ENCODE measurements at regions not wholly inside any gene's neighbourhood (a gene's known extent, or its start where the extent isn't known, plus 50 kb on each side); places are given as distances from the start of the nearest gene placed in this dataset.

- TF ChIP-seq ZNF462 (CRISPR knock-in tag; IDR thresholded peaks at IDR 0.05) (no peak), EZH2phosphoT487 (IDR thresholded peaks at IDR 0.05; ENCODE audit: unreplicated experiment) (no peak), NANOG (IDR thresholded peaks at IDR 0.05; ENCODE audit: borderline replicate concordance) (no peak)
Measured at GRCh38 chr2:186984966-186985365, 136.0 kb upstream of the ZSWIM2 start (continued).

GRCh38 chr2:186984481-186984880, 135.5 kb upstream of the ZSWIM2 start:
- DNase-seq (ENCODE audit: low spot score) = no peak

More at GRCh38 chr2:186984481-186984880, 135.5 kb upstream of the ZSWIM2 start:
- Histone ChIP-seq H3K4me1 (ENCODE audit: insufficient read depth) (no peaks in the 10 kb centered on the region), H3K4me3 (no peak overlapping the region), H3K9me2 (ENCODE audit: insufficient read depth) (no peaks in the 10 kb centered on the region), H3K27me3 (ENCODE audit: insufficient read depth) (no peaks in the 10 kb centered on the region), H3K4me2 (no peak overlapping the region), H2AFZ (no peak overlapping the region), H3F3A (replicated peaks; ENCODE audit: low read depth) (no peaks in the 10 kb centered on the region), H3K79me2 (replicated peaks; ENCODE audit: insufficient read depth) (no peaks in the 10 kb centered on the region), H4K20me1 (replicated peaks; ENCODE audit: insufficient read depth) (no peaks in the 10 kb centered on the region), H3K36me3 (ENCODE audit: insufficient read depth) (no peaks in the 10 kb centered on the region), H3K27ac (ENCODE audit: low read depth) (no peak overlapping the region)
- Mint-ChIP-seq H3K9me3 (no peaks in the 10 kb centered on the region; the same call in 1 of the 3 replicates), H3K4me1 (no peaks in the 10 kb centered on the region), H3K36me3 (ENCODE audit: low read depth) (no peaks in the 10 kb centered on the region), H3K27ac (no peak overlapping the region), H3K4me3 (no peak overlapping the region), H3K27me3 (ENCODE audit: insufficient read depth, low read depth, poor library complexity) (no peaks in the 10 kb centered on the region)
- TF ChIP-seq CTCF (conservative IDR thresholded peaks at IDR 0.05; ENCODE audit: low read depth in 2 of 2) = no peak
- no peak for ATAC-seq

Data from GM23338 (cell line).